ENCODE measurements at regions not wholly inside any gene's neighbourhood (a gene's known extent, or its start where the extent isn't known, plus 50 kb on each side); places are given as distances from the start of the nearest gene placed in this dataset.
A peak's percentile ranks its signal among the peaks of the same experiment; 100 is the strongest.

- TF ChIP-seq EZH2 (IDR thresholded peaks at IDR 0.05; ENCODE audit: insufficient read depth, poor library complexity, severe bottlenecking): no peak
- no peak for TF ChIP-seq EZH2phosphoT487 (IDR thresholded peaks at IDR 0.05; ENCODE audit: insufficient read depth, low read depth)
- WGBS, 2 experiments (ENCODE audit: low coverage in 1 of 2, low lambda C conversion rate in 2 of 2, missing lambda C conversion rate in 2 of 2): 56 to 62% methylated on average over 3 of the region's 3 CpGs
- H3K9me2 ChIP-seq (ENCODE audit: insufficient read depth): no peaks in the 10 kb centered on the region
- H3F3A ChIP-seq (ENCODE audit: insufficient read depth): 0 out of 2 replicates have a peak, but pooled peaks cover 6% of the 10 kb centered on the region
- no peaks in the 10 kb centered on the region for H3K36me3 ChIP-seq (ENCODE audit: low read depth)
- H2AFZ ChIP-seq: no peak overlapping the region
- peaks cover 16% of the 10 kb centered on the region for H3K27me3 ChIP-seq (replicated peaks; ENCODE audit: insufficient read depth)
- peaks cover 9% of the 10 kb centered on the region for H3K4me1 ChIP-seq (ENCODE audit: insufficient read depth)
- H3K4me2 ChIP-seq (ENCODE audit: unreplicated experiment): no peak overlapping the region
- no peak overlapping the region for H3K9ac ChIP-seq
- no peak for DNase-seq
- H3K79me2 ChIP-seq (ENCODE audit: insufficient read depth): no peaks in the 10 kb centered on the region
- H4K20me1 ChIP-seq (ENCODE audit: insufficient read depth): no peaks in the 10 kb centered on the region
- H3K27ac ChIP-seq: no peak overlapping the region
- no peaks in the 10 kb centered on the region for H3K9me3 ChIP-seq (ENCODE audit: low read depth)
- no peak overlapping the region for H3K4me3 ChIP-seq
- in situ Hi-C loops (cut with MboI): no loop called here
Observed at GRCh38 chr9:38322937-38323336, 69.6 kb upstream of the ALDH1B1 start.

GRCh38 chr9:38319496-38320173, 72.9 kb upstream of the ALDH1B1 start:
- Histone ChIP-seq H3K4me2 (ENCODE audit: unreplicated experiment) (peak overlapping the region; percentile 30), H3K36me3 (ENCODE audit: low read depth) (no peaks in the 10 kb centered on the region), H3K9me3 (ENCODE audit: low read depth) (no peaks in the 10 kb centered on the region), H3F3A (ENCODE audit: insufficient read depth) (0 out of 2 replicates have a peak, but pooled peaks cover 6% of the 10 kb centered on the region), H3K27me3 (replicated peaks; ENCODE audit: insufficient read depth) (peaks cover 26% of the 10 kb centered on the region), H3K79me2 (ENCODE audit: insufficient read depth) (no peaks in the 10 kb centered on the region), H3K4me1 (ENCODE audit: insufficient read depth) (peaks cover 9% of the 10 kb centered on the region), H3K4me3 (peak overlapping the region; percentile 41), H4K20me1 (ENCODE audit: insufficient read depth) (no peaks in the 10 kb centered on the region), H3K9ac (peak overlapping the region; percentile 20; the same call in 1 of the 2 replicates), H2AFZ (peak overlapping the region; percentile 77), H3K9me2 (ENCODE audit: insufficient read depth) (no peaks in the 10 kb centered on the region), H3K27ac (no peak overlapping the region)
- in situ Hi-C loops (cut with MboI): no loop called here
- TF ChIP-seq EZH2 (IDR thresholded peaks at IDR 0.05; ENCODE audit: insufficient read depth, poor library complexity, severe bottlenecking) (no peak), EZH2phosphoT487 (IDR thresholded peaks at IDR 0.05; ENCODE audit: insufficient read depth, low read depth) (no peak)
- 13 to 15% methylated on average over 5 of the region's 5 CpGs for WGBS, 2 experiments (ENCODE audit: low coverage in 1 of 2, low lambda C conversion rate in 2 of 2, missing lambda C conversion rate in 2 of 2)
- DNase-seq: no peak

- TF ChIP-seq EZH2phosphoT487 (IDR thresholded peaks at IDR 0.05; ENCODE audit: insufficient read depth, low read depth): no peak
- TF ChIP-seq EZH2 (IDR thresholded peaks at IDR 0.05; ENCODE audit: insufficient read depth, poor library complexity, severe bottlenecking): no peak
- Histone ChIP-seq H3K36me3 (ENCODE audit: low read depth) (no peaks in the 10 kb centered on the region), H3K27me3 (replicated peaks; ENCODE audit: insufficient read depth) (peaks cover 27% of the 10 kb centered on the region), H3K4me3 (peak overlapping the region; percentile 41), H3K9ac (peak overlapping the region; percentile 20; the same call in 1 of the 2 replicates), H3K4me1 (ENCODE audit: insufficient read depth) (peaks cover 9% of the 10 kb centered on the region), H3K79me2 (ENCODE audit: insufficient read depth) (no peaks in the 10 kb centered on the region), H4K20me1 (ENCODE audit: insufficient read depth) (no peaks in the 10 kb centered on the region), H3K9me3 (ENCODE audit: low read depth) (no peaks in the 10 kb centered on the region), H3K9me2 (ENCODE audit: insufficient read depth) (no peaks in the 10 kb centered on the region), H3F3A (ENCODE audit: insufficient read depth) (0 out of 2 replicates have a peak, but pooled peaks cover 6% of the 10 kb centered on the region), H3K4me2 (ENCODE audit: unreplicated experiment) (peak overlapping the region; percentile 30), H2AFZ (peak overlapping the region; percentile 77), H3K27ac (no peak overlapping the region)
- 16 to 19% methylated on average over 13 of the region's 13 CpGs for WGBS, 2 experiments (ENCODE audit: low coverage in 1 of 2, low lambda C conversion rate in 2 of 2, missing lambda C conversion rate in 2 of 2)
- DNase-seq: peak; percentile 27
- in situ Hi-C loops (cut with MboI): no loop called here
Observed at GRCh38 chr9:38318759-38319495, 73.6 kb upstream of the ALDH1B1 start.

GRCh38 chr9:38316166-38316780, 76.2 kb upstream of the ALDH1B1 start:
- Histone ChIP-seq H3K9me3 (ENCODE audit: low read depth) (no peaks in the 10 kb centered on the region), H3K4me1 (ENCODE audit: insufficient read depth) (peaks cover 9% of the 10 kb centered on the region)

More at GRCh38 chr9:38316166-38316780, 76.2 kb upstream of the ALDH1B1 start:
- DNase-seq: no peak
- TF ChIP-seq EZH2phosphoT487 (IDR thresholded peaks at IDR 0.05; ENCODE audit: insufficient read depth, low read depth): no peak
- TF ChIP-seq EZH2 (IDR thresholded peaks at IDR 0.05; ENCODE audit: insufficient read depth, poor library complexity, severe bottlenecking): no peak
- Histone ChIP-seq H3K9ac (no peak overlapping the region), H4K20me1 (ENCODE audit: insufficient read depth) (no peaks in the 10 kb centered on the region), H3K4me3 (no peak overlapping the region), H2AFZ (no peak overlapping the region), H3K79me2 (ENCODE audit: insufficient read depth) (no peaks in the 10 kb centered on the region), H3K27ac (no peak overlapping the region), H3K27me3 (replicated peaks; ENCODE audit: insufficient read depth) (peaks cover 34% of the 10 kb centered on the region), H3K4me2 (ENCODE audit: unreplicated experiment) (no peak overlapping the region), H3K36me3 (ENCODE audit: low read depth) (no peaks in the 10 kb centered on the region), H3F3A (ENCODE audit: insufficient read depth) (0 out of 2 replicates have a peak, but pooled peaks cover 6% of the 10 kb centered on the region), H3K9me2 (ENCODE audit: insufficient read depth) (no peaks in the 10 kb centered on the region)
- WGBS, 2 experiments (ENCODE audit: low coverage in 1 of 2, low lambda C conversion rate in 2 of 2, missing lambda C conversion rate in 2 of 2): 60 to 68% methylated on average over 6 of the region's 6 CpGs
- in situ Hi-C loops (cut with MboI): no loop called here
